ENCODE measurements at regions not wholly inside any gene's neighbourhood (a gene's known extent, or its start where the extent isn't known, plus 50 kb on each side); places are given as distances from the start of the nearest gene placed in this dataset.

GRCh38 chr3:182244222-182244971, 532.7 kb downstream of the SOX2 start:
- Histone ChIP-seq H3K4me3 (ENCODE audit: low read length in 3 of 3) (no peak overlapping the region), H3K36me3 (ENCODE audit: control insufficient read depth in 2 of 3, insufficient read depth in 3 of 3, low read length in 3 of 3) (no peaks in the 10 kb centered on the region), H3K4me1 (ENCODE audit: control insufficient read depth in 2 of 3, insufficient read depth in 2 of 3, low read depth in 1 of 3, low read length in 3 of 3) (peaks cover 2 to 10% (median 9%) of the 10 kb centered on the region in 3 donors), H3K9me3 (ENCODE audit: control insufficient read depth in 2 of 3, insufficient read depth in 1 of 3, low read length in 3 of 3) (no peaks in the 10 kb centered on the region), H3K27ac (ENCODE audit: low read depth in 2 of 2, low read length in 2 of 2) (no peak overlapping the region), H3K9ac (ENCODE audit: low read length in 3 of 3) (no peak overlapping the region), H3K27me3 (ENCODE audit: control insufficient read depth, insufficient read depth, low read length) (no peaks in the 10 kb centered on the region)
- DNase-seq (peak in 4 of 5 donors; percentile 39 to 50 (median 48)), FAIRE-seq (no peak)
- TF ChIP-seq, protein P1, sequence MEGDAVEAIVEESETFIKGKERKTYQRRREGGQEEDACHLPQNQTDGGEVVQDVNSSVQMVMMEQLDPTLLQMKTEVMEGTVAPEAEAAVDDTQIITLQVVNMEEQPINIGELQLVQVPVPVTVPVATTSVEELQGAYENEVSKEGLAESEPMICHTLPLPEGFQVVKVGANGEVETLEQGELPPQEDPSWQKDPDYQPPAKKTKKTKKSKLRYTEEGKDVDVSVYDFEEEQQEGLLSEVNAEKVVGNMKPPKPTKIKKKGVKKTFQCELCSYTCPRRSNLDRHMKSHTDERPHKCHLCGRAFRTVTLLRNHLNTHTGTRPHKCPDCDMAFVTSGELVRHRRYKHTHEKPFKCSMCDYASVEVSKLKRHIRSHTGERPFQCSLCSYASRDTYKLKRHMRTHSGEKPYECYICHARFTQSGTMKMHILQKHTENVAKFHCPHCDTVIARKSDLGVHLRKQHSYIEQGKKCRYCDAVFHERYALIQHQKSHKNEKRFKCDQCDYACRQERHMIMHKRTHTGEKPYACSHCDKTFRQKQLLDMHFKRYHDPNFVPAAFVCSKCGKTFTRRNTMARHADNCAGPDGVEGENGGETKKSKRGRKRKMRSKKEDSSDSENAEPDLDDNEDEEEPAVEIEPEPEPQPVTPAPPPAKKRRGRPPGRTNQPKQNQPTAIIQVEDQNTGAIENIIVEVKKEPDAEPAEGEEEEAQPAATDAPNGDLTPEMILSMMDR (IDR thresholded peaks at IDR 0.05; ENCODE audit: borderline replicate concordance, extremely low read depth, insufficient read depth): no peak
- intact Hi-C loops (cut with DNase I): no loop called here

DNA sequence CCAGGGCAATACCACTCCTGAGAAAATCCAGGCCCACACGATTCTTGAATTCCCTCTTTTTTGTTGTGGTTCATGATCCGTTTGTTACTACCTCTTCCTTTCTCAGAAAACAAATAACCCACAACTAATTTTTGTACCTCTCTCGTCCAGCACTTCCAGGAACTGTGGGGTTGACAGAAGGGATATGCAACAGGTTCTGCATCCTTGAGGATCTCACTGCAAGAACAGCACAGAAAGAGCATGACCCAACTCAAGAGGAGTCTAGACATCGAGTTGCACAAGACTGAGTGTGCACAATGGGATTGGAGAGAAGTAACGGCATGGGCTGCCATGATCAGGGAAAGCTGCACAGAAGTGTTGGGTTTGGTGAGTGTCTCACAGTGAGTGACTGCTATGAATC, 533.3 kb downstream of the SOX2 start:
- no peak overlapping the region for H3K4me3 ChIP-seq (ENCODE audit: low read length in 3 of 3)
- H3K36me3 ChIP-seq (ENCODE audit: control insufficient read depth in 2 of 3, insufficient read depth in 3 of 3, low read length in 3 of 3): no peaks in the 10 kb centered on the region
- TF ChIP-seq, protein P1 (IDR thresholded peaks at IDR 0.05; ENCODE audit: borderline replicate concordance, extremely low read depth, insufficient read depth): no peak
- peaks cover 2 to 10% (median 9%) of the 10 kb centered on the region in 3 donors for H3K4me1 ChIP-seq (ENCODE audit: control insufficient read depth in 2 of 3, insufficient read depth in 2 of 3, low read depth in 1 of 3, low read length in 3 of 3)
- intact Hi-C loops (cut with DNase I): no loop called here
- H3K9me3 ChIP-seq (ENCODE audit: control insufficient read depth in 2 of 3, insufficient read depth in 1 of 3, low read length in 3 of 3): no peaks in the 10 kb centered on the region
- H3K9ac ChIP-seq (ENCODE audit: low read length in 3 of 3): no peak overlapping the region
- FAIRE-seq (no peak), DNase-seq (no peak)
- no peaks in the 10 kb centered on the region for H3K27me3 ChIP-seq (ENCODE audit: control insufficient read depth, insufficient read depth, low read length)
- no peak overlapping the region for H3K27ac ChIP-seq (ENCODE audit: low read depth in 2 of 2, low read length in 2 of 2)

DNA sequence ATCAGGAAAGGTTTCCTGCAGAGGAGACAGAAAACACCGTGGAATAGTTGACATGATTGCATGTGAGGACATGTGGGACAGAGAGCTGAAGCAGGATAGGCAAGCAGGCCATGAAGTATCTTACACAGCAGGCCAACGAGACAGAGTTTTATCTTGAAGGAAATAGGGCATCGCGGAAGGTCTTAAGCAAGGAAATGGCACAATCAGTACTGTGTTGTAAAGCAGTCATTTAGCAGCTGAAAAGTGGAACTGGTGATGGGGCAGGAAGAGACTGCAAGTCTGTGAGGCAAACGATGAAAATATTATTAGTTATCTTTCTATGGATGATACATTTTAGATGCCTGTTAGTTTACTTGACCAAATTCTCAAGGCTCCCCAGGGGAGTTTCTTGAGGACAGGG, 535.1 kb downstream of the SOX2 start:
- Histone ChIP-seq H3K4me1 (ENCODE audit: control insufficient read depth in 2 of 3, insufficient read depth in 2 of 3, low read depth in 1 of 3, low read length in 3 of 3) (peaks cover 2 to 9% (median 7%) of the 10 kb centered on the region in 3 donors), H3K4me3 (ENCODE audit: low read length in 3 of 3) (no peak overlapping the region), H3K36me3 (ENCODE audit: control insufficient read depth in 2 of 3, insufficient read depth in 3 of 3, low read length in 3 of 3) (no peaks in the 10 kb centered on the region), H3K9me3 (ENCODE audit: control insufficient read depth in 2 of 3, insufficient read depth in 1 of 3, low read length in 3 of 3) (no peaks in the 10 kb centered on the region), H3K9ac (ENCODE audit: low read length in 3 of 3) (no peak overlapping the region), H3K27ac (ENCODE audit: low read depth in 2 of 2, low read length in 2 of 2) (no peak overlapping the region), H3K27me3 (ENCODE audit: control insufficient read depth, insufficient read depth, low read length) (no peaks in the 10 kb centered on the region)
- no peak for FAIRE-seq
- intact Hi-C loops (cut with DNase I): no loop called here
- TF ChIP-seq, protein P1 (IDR thresholded peaks at IDR 0.05; ENCODE audit: borderline replicate concordance, extremely low read depth, insufficient read depth): no peak
- no peak for DNase-seq

Measured in kidney (tissue), 13 donors.